HG02623 (cell line): ENCODE measurements at regions not wholly inside any gene's neighbourhood (a gene's known extent, or its start where the extent isn't known, plus 50 kb on each side); places are given as distances from the start of the nearest gene placed in this dataset.

Experiments used
- ATAC-seq: cut with Tn5 transposase; IDR thresholded peaks from one replicate; pipeline ENCODE4 v1.9.1; 2021; ENCODE audit warnings: moderate library complexity; ENCODE audit not compliant: unreplicated experiment

DNA sequence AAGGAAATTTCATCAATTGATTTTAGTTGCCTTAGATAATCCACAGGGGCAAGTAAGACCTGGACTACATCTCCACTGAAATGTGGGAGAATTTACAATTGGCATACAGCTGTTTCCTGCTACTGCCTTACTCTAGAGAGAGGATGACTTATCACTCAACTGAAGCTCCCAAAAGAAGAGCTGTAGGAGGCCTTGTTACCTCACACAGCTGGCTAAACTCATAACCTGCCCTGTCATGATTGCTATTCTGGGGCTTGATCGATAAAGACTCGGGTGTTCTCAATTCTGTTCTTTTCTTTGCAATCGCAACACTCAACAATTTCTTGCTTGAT, 1396.4 kb downstream of the EFNB2 start:
- ATAC-seq: peak; percentile 9

DNA sequence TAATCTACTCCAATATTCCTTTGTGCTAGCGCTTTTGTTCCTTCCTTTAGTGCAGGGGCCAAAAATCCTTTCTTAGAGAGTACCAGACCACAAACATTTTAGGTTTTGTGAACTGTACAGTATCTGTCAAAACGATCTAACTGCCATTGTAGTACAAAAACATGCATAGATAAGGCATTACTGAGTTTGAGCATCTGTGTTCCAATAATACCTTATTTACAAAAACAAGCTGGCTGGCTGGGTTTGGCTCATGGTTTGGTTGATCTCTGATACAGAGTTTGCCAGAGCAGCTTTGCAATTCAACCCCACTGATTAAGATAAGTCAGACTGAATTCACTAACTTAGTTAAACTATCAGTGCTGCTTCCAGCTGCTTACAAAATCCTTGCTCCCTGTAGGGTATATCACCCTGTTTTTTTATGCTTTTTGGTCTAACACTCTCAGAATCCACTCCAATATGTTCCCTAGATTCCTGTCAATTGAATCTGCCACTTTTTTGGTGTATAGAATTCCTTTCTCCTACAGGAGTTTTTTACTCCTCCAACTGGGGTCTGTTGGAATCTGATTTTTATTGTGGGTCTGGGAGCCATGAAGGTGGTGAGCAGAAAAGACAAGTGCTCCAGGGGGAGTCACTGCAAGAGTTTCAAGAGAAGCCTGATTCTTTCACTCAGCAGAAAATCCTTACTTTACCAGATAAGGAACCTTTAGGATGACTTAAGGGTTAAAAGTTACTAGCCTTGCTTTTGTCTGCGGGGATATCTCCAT, 1399.4 kb downstream of the EFNB2 start:
- no peak for ATAC-seq

DNA sequence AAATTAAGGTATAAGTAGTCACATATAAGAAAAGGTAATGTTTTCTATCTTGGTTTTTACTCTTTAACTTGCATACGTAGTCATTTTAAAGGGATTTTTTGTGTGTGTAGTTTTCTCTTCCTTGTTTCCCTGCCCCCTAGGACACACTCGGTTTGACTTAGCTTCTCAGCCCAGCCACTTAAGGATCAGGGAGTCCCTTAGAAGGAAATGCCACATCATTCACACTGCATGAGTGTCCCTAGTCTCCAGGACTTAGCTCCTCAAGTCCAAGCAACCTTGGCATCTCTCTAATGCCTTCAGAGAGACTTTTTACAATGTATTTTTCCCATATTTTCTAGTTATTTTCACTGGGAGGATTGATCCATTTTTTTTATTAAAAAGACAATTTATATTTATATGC, 1407.7 kb downstream of the EFNB2 start:
- no peak for ATAC-seq

DNA sequence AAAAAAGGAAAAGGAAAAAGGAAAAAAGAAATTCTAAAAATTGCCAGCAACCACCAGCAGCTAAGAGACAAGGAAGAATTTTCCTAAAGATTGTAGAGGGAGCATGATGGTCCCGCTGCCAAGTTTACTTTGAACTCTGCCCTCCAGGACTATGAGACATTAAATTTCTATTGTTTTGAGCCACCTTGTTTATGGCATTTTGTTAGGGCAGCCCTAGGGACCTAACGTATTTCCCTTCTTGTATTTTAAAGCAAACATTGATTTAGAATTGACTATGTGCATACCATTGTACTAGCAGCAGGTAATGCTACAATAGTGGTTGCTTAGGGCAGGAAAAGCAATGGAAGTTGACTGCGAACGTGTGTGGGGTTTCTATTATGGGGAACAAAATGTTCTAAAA, 1414.2 kb downstream of the EFNB2 start:
- ATAC-seq: no peak

DNA sequence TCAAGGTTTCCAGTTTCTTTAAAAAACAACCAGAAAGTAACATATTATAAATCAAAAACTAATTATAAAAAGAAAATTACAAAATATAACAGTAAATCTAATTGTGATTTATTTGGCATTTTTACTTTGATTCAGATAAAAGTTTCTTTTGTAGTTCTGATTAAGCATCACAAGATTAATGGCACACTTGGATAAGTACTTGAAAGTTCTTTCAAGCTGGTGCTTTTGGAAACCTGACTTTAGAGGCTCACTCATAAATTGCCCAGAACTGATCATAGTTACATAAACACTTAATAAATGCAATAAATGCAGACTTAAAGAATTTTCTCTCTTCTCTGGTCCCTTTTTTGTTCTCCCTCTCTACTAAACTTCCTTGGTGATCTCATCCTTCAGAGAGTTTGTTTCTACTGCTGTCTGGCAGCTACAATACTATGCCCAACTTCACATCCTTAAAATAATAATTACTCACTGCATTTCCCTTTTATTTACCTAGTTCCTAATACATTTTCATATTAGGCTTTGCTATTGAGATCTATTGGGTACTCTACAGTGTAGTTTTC, 1417.0 kb downstream of the EFNB2 start:
- ATAC-seq: no peak

DNA sequence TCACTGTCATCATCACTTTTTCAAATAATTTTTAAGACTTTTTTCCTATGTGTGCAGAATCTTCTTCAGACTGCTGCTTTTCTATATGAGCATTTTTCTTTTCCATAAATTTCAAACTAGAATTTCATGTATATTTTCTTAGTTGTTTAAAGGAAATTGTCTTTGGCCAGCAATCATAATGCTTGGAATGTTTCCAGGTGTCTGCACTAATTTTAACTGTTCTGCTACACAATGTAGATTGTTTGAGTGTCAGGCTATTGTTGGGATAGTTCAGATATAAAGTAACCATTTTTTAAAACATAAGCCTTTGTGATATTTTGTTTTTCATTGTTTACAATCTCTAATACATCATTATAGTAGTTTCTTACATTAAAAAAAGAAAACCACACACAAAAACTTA, 1418.5 kb downstream of the EFNB2 start:
- no peak for ATAC-seq

DNA sequence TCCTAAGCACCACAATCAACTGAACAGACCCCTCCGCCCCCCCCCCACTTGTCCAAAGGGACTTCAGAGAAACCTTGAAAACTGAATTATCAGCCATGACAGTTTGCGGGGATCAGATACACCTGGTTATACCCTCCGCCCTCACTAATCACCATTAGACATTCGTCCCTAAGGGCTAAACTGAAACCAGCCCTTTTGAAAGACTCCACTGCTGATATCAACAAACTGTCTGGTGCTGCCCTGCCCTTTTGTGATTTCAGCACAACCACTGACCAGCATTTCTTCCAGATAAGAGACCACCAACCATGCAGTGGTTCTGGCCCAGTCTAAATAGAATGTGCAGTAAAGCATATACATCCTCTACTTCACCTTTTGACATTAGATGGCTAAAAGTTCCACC, 1422.9 kb downstream of the EFNB2 start:
- no peak for ATAC-seq

DNA sequence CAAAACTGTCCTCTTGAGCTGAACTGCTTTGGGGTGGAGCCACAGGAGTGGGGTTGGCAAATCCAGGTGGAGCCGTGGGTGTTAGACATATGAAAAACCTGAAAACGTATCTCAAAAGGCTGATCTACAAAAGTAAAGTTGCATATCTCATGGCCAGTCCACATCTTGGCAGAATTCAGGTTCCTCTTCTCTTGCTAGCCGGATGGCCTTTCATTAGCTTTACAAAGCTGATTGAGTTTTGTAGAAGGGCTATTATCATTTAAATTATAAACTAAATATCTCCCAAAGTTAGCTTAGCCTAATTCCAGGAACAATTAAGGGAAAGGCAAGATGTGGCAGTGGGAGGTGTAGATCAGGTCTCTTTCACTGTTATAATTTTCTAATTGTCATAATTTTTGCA, 1427.7 kb downstream of the EFNB2 start:
- no peak for ATAC-seq

DNA sequence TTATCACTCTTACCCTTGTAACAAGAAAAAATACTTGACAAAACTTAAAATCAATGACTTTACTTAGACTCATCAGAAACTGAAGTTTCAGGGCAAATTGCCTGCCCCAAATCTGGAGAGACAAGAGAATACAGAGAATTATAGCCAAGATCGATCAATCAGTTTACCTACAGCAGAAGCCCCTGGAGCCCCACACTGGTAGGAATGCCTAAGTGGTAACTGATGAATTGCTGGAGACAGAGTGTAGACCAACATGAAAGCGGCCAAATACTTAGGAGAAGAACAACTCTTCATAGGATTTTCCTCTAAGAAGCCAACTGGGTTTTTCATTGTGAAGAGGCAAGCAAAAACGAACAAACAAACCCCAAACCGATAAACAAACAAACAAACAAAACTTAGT, 1430.0 kb downstream of the EFNB2 start:
- ATAC-seq: no peak

DNA sequence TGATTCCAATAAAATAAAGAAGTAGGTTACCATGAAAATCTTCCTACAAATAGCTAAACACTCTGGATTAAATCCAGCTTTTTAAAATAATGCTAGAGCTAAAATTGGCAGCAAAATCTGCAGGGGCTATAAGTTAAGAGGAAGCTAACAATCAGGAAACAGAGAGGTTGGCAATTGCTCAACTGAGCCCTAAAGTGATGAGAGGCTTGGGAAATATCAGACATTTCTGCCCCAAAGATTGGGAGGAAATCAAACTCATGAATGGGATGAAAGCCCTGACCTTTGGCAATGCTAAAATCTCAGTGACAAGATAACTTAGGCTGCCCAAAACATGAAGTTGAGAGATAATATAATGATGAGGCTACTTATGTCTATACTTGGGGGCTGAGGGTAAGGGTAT, 1437.9 kb downstream of the EFNB2 start:
- ATAC-seq: no peak

DNA sequence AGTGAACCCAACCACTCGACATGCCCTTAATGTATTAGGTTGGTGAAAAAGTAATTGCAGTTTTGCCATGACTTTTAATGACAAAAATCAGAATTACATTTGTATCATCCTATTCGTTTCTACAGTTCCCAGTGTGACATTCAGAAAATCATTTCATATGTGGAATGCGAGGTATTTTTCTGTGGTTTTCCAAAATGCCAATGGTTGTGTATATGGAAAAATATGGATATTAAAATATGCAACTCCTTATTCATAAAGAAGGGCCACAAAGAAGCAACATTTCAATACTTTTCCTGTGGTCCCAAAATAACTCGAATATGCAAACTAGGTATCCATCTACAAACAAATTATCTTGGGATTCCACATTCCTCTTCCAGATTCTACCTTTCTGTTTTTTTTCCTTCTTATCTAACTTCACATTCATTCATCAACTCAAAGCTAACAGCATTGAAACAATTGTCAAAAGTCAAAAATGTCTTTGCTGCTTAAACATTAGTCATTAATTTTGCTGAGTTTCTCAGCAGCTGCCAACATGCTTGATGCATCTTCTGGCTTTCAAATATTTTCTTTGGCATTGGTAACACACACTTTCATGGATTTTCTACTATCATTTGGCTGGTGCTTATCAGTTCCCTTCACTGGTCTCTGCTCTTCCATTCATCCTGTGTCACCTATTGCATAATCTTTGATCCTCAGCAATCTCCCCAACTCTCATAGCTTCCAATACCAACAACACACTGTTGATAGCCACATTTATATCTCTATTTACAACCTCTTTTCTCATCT, 1445.4 kb downstream of the EFNB2 start:
- ATAC-seq: no peak

DNA sequence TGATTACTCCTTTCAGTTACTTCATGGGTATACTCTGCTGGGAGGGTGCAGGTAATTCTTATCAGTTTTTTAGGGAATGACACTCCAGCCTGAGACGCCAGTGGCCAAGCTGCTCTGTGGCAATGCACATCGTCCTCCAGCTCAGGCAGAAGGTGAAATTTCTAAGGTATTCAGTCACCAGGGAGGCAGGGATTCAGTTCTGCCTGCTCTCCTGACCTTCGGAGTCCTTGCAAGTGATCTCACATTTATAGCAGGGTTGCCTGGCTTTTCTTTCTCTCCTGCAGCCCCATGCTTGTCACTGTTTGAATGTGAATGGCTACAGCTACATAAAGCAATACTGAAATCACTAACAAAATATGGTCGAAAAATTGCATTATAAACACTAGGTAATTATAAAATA, 1447.5 kb downstream of the EFNB2 start:
- ATAC-seq: no peak

DNA sequence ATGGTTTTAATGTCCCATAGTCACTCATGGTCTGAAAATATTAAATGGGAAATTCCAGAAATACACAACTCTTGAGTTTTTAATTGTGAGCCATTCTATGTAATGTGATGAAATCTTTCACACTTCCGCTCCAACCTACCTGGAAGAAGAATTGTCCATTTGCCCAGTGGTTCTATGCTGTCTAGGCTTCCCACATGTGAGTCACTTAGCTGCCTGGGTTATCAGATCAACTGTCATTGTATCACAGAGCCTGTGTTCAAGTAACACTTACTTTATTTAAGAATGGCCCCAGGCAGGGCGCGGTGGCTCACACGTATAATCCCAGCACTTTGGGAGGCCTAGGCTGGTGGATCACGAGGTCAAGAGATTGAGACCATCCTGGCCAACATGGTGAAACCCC, 1450.5 kb downstream of the EFNB2 start:
- no peak for ATAC-seq

DNA sequence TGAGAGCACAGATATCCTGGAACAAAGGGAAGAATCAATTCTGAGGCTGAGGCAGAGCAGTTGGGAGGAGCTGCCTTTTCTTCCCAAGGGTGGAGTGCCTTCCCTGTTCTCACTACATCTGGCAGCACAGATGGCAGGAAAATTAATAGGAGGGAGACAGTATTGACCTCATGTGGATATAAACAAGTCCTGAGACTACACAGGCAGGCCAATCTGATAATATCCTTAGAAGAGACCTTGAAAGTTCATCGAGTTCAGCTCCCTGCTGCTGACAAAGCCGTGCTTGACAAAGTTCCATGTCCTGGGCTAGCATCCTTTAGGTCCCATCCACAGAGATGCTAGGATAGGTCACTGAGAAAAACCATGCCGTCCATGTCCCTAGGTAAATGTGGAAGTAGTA, 1451.5 kb downstream of the EFNB2 start:
- no peak for ATAC-seq

DNA sequence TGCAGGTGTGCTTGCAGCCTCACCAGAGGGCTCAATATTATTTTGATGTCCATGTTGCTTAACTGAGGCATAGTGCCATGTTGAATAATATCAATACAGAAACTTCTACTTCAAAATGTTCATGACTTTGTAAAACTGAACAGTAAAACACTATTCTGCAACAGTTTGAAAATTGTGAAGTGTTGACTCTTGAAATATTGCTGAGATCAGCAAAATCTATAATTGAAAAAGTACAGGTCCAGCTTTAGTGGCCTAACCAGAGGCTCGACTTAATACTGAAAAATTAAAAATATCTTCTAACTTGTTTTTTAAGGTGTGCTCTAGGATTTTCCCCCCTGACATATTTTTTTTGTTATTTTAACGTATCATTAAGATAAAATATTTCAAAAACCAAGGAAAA, 1460.7 kb downstream of the EFNB2 start:
- ATAC-seq: no peak

DNA sequence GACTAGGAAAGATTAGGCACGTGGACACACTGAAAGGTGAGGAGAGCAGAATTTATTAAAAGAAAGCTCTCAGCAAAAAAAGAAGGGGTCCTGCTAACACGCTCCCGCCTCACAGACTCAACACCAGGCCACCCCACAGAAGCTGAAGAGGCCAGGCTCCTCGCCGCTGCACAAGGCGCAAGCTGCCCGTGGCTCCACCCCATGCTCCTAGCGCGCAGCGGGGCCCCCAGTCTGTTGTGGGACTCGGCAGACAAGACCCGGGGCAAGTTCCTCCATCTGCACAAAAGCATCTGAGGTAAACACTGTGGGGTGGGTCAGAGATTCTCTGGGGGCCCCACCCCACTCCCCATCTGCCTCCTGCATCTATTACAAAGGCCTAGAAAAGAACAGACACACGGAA, 1462.4 kb downstream of the EFNB2 start:
- no peak for ATAC-seq

DNA sequence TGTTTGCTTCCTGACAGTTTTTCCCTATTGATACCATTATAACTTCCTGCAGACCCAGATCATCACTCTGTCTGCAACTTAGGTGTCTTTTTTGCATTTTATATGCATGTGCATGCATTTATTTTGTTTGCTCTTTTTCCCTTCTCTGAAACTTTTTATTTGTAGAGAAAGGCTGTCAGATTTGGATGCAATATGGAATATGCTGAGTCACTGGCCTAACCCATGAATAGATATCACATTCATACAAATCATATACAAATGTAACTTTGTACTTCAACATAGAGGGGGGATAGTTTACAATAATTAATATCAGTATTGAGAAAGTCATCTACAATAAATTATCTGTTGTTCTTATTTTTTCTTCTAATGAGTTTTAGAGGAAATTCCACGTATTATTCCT, 1465.0 kb downstream of the EFNB2 start:
- no peak for ATAC-seq

DNA sequence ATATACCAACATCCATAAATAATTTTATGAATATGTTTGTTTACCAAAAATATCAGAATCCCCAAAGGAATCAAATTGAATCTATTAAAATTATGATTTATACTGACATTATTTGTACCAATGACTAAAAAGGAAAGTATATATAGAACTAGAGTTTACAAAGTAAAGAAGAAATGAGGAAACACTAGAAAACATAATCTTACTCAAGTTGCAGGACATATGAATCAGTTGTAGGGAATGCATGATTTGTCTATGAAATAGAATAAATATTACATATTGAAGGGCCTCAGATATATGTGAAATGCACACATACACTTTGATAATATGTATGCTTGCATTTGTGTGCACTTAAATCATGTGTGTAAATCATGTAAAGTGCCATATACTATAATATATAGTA, 1466.4 kb downstream of the EFNB2 start:
- ATAC-seq: no peak

DNA sequence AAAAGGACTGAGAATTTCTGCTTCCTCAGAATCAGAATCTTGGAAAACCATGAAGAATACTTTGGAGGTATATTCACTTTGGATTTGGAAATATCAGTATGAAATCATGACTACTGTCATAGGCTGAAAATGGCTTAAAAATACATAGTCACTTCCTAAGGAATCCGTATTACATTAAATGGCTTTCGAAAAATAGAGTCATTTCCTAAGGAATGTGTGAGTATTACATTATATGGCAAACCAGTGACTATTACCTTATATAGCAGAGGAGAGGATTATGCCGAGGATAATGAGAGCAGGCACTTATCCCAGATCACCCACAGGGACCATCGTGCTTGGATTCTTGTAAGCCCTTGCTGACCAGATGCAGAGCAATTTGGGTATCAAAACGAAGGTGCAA, 1471.8 kb downstream of the EFNB2 start:
- ATAC-seq: no peak

DNA sequence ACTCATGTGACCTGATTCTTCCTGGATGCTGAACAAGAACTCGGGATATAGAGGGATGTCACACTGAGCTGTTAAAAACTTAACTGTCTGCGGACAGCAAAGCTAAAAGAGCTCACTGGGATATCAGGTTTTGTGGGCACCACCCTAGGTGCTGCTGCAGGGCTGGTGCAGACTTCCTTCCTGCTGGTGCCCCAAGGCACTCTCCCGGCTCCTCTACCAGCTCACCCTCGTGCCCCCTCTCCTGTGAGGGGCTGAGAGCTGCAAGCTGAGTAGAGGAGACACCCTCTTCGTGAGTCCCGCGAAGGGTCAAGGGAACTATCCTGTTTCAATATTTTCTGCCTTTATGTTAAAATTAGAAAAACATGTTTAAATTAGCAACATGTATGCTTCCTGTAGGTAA, 1475.7 kb downstream of the EFNB2 start:
- ATAC-seq: no peak

DNA sequence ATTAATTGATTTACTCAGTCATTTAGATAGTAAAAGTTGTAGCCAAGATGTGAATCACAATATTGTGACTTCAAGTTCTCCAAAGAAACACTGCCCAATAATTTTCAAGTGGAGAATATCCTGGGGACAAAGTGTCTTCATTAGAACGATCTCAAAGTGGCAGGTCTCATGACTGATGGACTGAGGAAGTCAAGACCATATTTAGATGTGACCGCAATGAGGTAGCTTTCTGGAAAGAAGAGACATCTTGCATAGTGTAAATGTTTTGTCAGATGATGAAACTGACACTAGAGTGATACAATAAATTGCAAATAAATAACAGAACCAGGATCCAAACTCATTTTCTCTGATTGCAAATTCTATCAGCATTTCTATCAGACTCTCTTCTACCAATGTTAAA, 1476.9 kb downstream of the EFNB2 start:
- ATAC-seq: no peak

DNA sequence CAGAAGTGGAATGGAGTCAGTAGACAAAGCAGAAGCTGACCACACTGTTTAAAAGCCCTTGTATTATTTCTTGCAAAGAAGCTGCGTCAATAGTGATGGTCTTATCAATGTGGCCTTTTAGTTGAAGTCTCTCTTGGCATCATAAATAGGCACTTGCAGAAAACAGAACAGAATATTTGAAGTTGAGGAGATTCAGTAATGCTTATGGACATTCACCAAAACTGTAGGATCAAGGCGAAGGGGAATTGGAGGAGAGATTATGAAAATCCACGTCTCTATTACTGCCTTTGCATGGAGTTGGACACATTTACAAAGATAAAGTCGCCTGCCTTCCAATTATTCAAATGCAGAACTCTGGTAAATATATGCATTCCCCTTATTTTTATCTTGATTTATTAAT, 1482.8 kb downstream of the EFNB2 start:
- no peak for ATAC-seq
